ENCODE measurements at regions not wholly inside any gene's neighbourhood (a gene's known extent, or its start where the extent isn't known, plus 50 kb on each side); places are given as distances from the start of the nearest gene placed in this dataset.

DNA sequence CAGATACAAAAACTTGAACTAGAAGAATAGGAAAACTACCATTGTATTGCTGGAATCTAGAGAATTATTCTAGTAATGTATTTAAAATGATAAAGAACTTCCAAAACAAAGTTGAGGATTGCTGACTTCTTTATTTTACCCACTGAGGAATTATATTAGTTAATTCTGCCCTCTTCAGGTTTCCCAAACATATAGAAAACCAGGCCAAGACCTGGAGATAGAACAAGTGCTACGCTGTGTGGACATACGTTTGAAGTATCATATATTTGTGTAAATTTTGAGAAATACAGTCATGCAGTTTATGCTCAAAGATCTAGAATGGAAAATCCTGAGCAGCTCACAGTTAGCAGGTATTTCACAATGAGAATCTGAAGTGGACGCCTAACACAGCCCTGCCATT, 162.3 kb upstream of the CYLC2 start:
- TF ChIP-seq, protein P1, sequence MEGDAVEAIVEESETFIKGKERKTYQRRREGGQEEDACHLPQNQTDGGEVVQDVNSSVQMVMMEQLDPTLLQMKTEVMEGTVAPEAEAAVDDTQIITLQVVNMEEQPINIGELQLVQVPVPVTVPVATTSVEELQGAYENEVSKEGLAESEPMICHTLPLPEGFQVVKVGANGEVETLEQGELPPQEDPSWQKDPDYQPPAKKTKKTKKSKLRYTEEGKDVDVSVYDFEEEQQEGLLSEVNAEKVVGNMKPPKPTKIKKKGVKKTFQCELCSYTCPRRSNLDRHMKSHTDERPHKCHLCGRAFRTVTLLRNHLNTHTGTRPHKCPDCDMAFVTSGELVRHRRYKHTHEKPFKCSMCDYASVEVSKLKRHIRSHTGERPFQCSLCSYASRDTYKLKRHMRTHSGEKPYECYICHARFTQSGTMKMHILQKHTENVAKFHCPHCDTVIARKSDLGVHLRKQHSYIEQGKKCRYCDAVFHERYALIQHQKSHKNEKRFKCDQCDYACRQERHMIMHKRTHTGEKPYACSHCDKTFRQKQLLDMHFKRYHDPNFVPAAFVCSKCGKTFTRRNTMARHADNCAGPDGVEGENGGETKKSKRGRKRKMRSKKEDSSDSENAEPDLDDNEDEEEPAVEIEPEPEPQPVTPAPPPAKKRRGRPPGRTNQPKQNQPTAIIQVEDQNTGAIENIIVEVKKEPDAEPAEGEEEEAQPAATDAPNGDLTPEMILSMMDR (IDR thresholded peaks at IDR 0.05; ENCODE audit: insufficient read depth, low read length), result no peak
- TF ChIP-seq SPI1 (IDR thresholded peaks at IDR 0.05; ENCODE audit: borderline replicate concordance, low read depth) (no peak), POLR2AphosphoS5 (IDR thresholded peaks at IDR 0.05; ENCODE audit: low read depth) (no peak)
